GM12878 (cell line): ENCODE measurements at regions not wholly inside any gene's neighbourhood (a gene's known extent, or its start where the extent isn't known, plus 50 kb on each side); places are given as distances from the start of the nearest gene placed in this dataset.

ENCODE experiments used
- BCLAF1 ChIP-seq: fragments of 450-650 bp; IDR thresholded peaks from 2 replicates; pipeline ENCODE4 v1.6.1; 2017; ENCODE audit warnings: antibody characterized with exemption, mild to moderate bottlenecking, moderate library complexity
- ESRRA ChIP-seq: IDR thresholded peaks from 2 replicates; pipeline ENCODE4 v1.6.1; 2012; ENCODE audit warnings: mild to moderate bottlenecking, low read length, improper control_type of control experiment
- FOXM1 ChIP-seq: IDR thresholded peaks from 2 replicates; pipeline ENCODE4 v1.6.1; 2012; ENCODE audit warnings: low read depth, mild to moderate bottlenecking, inconsistent platforms, low read length, moderate library complexity
- HDAC6 ChIP-seq: fragments of 200-600 bp; sonication (generic); IDR thresholded peaks from one replicate; pipeline ENCODE4 v1.8.0; 2017; ENCODE audit warnings: antibody characterized with exemption; ENCODE audit not compliant: unreplicated experiment
- IKZF1 ChIP-seq: fragments of 450-650 bp; conservative IDR thresholded peaks from 2 replicates; pipeline ENCODE4 v1.6.1; 2017; ENCODE audit warnings: antibody characterized with exemption, mild to moderate bottlenecking
- JUND ChIP-seq: IDR thresholded peaks from 2 replicates; pipeline ENCODE4 v1.6.1; 2012; ENCODE audit warnings: low read depth, mild to moderate bottlenecking, low read length, improper control_type of control experiment, moderate library complexity
- MEF2B ChIP-seq: fragments of 450-650 bp; IDR thresholded peaks from 2 replicates; pipeline ENCODE4 v1.6.1; 2018; ENCODE audit warnings: mild to moderate bottlenecking, moderate library complexity; ENCODE audit not compliant: partially characterized antibody, poor library complexity, severe bottlenecking
- NRF1 ChIP-seq: conservative IDR thresholded peaks from 2 replicates; pipeline ENCODE4 v1.6.1; 2011; ENCODE audit warnings: mild to moderate bottlenecking, low read depth, low read length, improper control_type of control experiment
- PAX5 ChIP-seq: IDR thresholded peaks from 2 replicates; pipeline ENCODE4 v1.6.1; 2011; ENCODE audit warnings: low read depth, low read length, borderline replicate concordance
- PAX8 ChIP-seq: fragments of 450-650 bp; IDR thresholded peaks from 2 replicates; pipeline ENCODE4 v1.6.1; 2017; ENCODE audit warnings: mild to moderate bottlenecking, moderate library complexity
- POLR2A ChIP-seq: IDR thresholded peaks from 2 replicates; pipeline ENCODE4 v1.6.1; 2011; ENCODE audit warnings: low read depth, mild to moderate bottlenecking, low read length
- POLR2AphosphoS2 ChIP-seq: IDR thresholded peaks from 2 replicates; pipeline ENCODE4 v1.6.1; 2011; ENCODE audit warnings: low read depth, mild to moderate bottlenecking, low read length, improper control_type of control experiment, moderate library complexity
- SMAD5 ChIP-seq: IDR thresholded peaks from 2 replicates; pipeline ENCODE4 v1.6.1; 2016; ENCODE audit warnings: antibody characterized with exemption, low read depth
- SMC3 ChIP-seq: IDR thresholded peaks from 2 replicates; pipeline ENCODE4 v1.6.1; 2011; ENCODE audit warnings: low read length, improper control_type of control experiment, borderline replicate concordance
- SPI1 ChIP-seq: IDR thresholded peaks from 2 replicates; pipeline ENCODE4 v1.6.1; 2011; ENCODE audit warnings: low read depth, mild to moderate bottlenecking, low read length, moderate library complexity, borderline replicate concordance; ENCODE audit not compliant: insufficient read depth
- SUPT20H ChIP-seq: IDR thresholded peaks from 2 replicates; pipeline ENCODE4 v1.6.1; 2011; ENCODE audit warnings: low read depth, mild to moderate bottlenecking, low read length, moderate library complexity, borderline replicate concordance; ENCODE audit not compliant: control insufficient read depth
- TCF7 ChIP-seq: IDR thresholded peaks from 2 replicates; pipeline ENCODE4 v1.6.1; 2014; ENCODE audit warnings: antibody characterized with exemption, borderline replicate concordance
- ZBTB11 ChIP-seq: fragments of 450-650 bp; formaldehyde crosslinking; IDR thresholded peaks from 2 replicates; pipeline ENCODE4 v1.5.0; 2022; ENCODE audit warnings: mild to moderate bottlenecking, missing genetic modification characterization
- ZBTB40 ChIP-seq: fragments of 450-650 bp; IDR thresholded peaks from 2 replicates; pipeline ENCODE4 v1.6.1; 2016; ENCODE audit warnings: mild to moderate bottlenecking, moderate library complexity, borderline replicate concordance
- ZNF274 ChIP-seq: IDR thresholded peaks from one replicate; pipeline ENCODE4 v1.8.0; 2011; ENCODE audit not compliant: insufficient read length, insufficient read depth
- ZNF622 ChIP-seq: fragments of 450-650 bp; IDR thresholded peaks from 2 replicates; pipeline ENCODE4 v1.6.1; 2017; ENCODE audit warnings: mild to moderate bottlenecking, inconsistent platforms

GRCh38 chr10:62528441-62528840 lies 154.3 kb downstream of the ZNF365 start (continued):
- no peak for TF ChIP-seq BCLAF1
- peak; percentile 46 for TF ChIP-seq MEF2B
- 0 out of 2 replicates have a peak, but pooled peaks have one; percentile 41 for TF ChIP-seq PAX5
- TF ChIP-seq NRF1: no peak
- no peak for TF ChIP-seq ZBTB11 (CRISPR knock-in tag)
- no peak for TF ChIP-seq POLR2A
- no peak for TF ChIP-seq POLR2AphosphoS2
- TF ChIP-seq HDAC6: no peak
- peak; percentile 91; the same call in 1 of the 2 replicates for TF ChIP-seq FOXM1
- TF ChIP-seq ESRRA: no peak; the same call in 1 of the 2 replicates
- TF ChIP-seq PAX8: no peak
- TF ChIP-seq IKZF1: 0 out of 2 replicates have a peak, but pooled peaks have one; percentile 37
- peak; percentile 65; the same call in 1 of the 2 replicates for TF ChIP-seq TCF7
- no peak for TF ChIP-seq SUPT20H
- no peak for TF ChIP-seq SMAD5
- TF ChIP-seq ZNF622: no peak
- TF ChIP-seq ZBTB40: no peak; the same call in 1 of the 2 replicates
- no peak for TF ChIP-seq JUND
- peak; percentile 95 for TF ChIP-seq SPI1
- TF ChIP-seq SMC3: peak; percentile 9; the same call in 1 of the 2 replicates
- TF ChIP-seq ZNF274: no peak
